ENCODE measurements at regions not wholly inside any gene's neighbourhood (a gene's known extent, or its start where the extent isn't known, plus 50 kb on each side); places are given as distances from the start of the nearest gene placed in this dataset.

- in situ Hi-C loops (cut with MboI; ENCODE audit: low pct_unique_long_range_greater_than_20kb, low sequenced_read_pairs, unreplicated experiment) = no loop called here
- TF ChIP-seq CTCF (IDR thresholded peaks at IDR 0.05; ENCODE audit: extremely low read depth, insufficient read depth, missing control alignments) = no peak
- DNase-seq (ENCODE audit: low spot score) = no peak
Measured at GRCh38 chr5:51096859-51097258, 286.4 kb upstream of the ISL1 start.

DNA sequence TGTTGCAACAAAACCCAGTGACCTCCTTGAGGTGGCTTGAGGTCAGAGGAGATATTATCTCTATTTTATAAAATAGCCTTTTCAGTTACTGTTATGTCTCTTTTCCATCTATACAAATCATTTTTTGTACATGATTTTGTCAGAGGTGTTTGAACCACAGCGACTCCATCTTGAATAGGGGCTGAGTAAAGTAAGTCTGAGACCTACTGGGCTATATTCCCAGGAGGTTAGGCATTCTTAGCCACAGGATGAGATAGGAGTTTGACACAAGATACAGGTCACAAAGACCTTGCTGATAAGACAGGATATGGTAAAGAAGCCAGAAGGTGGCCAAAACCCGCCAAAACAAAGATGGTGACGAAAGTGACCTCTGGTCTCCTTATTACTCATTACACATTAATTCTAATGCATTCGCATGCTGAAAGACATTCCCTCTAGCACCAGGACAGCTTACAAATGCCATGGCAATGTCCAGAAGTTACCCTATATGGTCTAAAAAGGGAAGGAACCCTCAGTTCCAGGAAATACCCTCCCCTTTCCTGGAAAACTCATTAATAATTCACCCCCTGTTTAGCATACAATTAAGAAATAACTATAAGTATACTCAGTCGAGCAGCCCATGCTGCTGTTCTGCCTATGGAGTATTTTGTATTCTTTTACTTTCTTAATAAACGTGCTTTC is 283.9 kb upstream of the ISL1 start:
- in situ Hi-C loops (cut with MboI; ENCODE audit: low pct_unique_long_range_greater_than_20kb, low sequenced_read_pairs, unreplicated experiment) = no loop called here
- DNase-seq (ENCODE audit: low spot score) = no peak
- no peak for TF ChIP-seq CTCF (IDR thresholded peaks at IDR 0.05; ENCODE audit: extremely low read depth, insufficient read depth, missing control alignments)

DNA sequence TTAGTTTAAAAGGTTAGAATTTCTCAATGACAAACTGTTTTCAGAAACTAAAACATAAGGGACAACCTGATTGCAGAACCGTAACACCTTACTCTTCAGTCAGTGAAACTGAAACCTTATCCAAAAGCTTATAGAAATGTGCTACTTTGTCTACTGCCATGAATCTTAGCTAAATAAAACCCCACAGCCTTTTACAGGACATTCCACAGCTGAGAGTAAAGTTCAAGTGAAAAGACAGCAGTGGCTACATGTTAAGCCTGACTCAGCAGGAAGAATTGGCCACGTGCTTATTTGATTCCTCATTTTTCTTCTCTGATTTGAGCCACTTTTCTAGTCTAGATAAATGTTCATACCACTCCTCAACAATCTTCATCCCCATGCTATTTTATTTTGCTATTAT is 278.7 kb upstream of the ISL1 start:
- DNase-seq (ENCODE audit: low spot score) = no peak

GRCh38 chr5:51109786-51110410 is 273.4 kb upstream of the ISL1 start:
- DNase-seq (ENCODE audit: low spot score) = no peak
- in situ Hi-C loops (cut with MboI; ENCODE audit: low pct_unique_long_range_greater_than_20kb, low sequenced_read_pairs, unreplicated experiment) = no loop called here
- no peak for TF ChIP-seq CTCF (IDR thresholded peaks at IDR 0.05; ENCODE audit: extremely low read depth, insufficient read depth, missing control alignments)

More for the DNA sequence above, 278.7 kb upstream of the ISL1 start:
- in situ Hi-C loops (cut with MboI; ENCODE audit: low pct_unique_long_range_greater_than_20kb, low sequenced_read_pairs, unreplicated experiment) = no loop called here
- no peak for TF ChIP-seq CTCF (IDR thresholded peaks at IDR 0.05; ENCODE audit: extremely low read depth, insufficient read depth, missing control alignments)

DNA sequence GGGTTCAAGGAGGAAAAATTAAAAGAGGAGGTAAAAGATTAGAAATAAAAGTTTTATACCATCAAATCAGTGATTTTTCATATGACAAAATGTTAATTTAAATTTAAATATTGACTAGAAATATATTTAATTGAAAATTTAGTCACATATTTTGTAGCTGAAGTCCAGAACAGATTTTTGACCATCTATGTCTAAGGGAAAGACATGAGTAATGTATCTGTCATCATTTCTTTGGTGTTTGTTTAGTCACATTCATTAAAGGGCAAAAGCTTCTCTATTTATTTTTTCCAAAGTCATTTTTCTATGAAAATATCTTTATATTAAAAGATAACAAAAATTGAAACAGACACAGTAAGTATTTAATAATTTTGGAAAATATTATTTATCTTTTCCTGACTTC is 252.0 kb upstream of the ISL1 start:
- no peak for TF ChIP-seq CTCF (IDR thresholded peaks at IDR 0.05; ENCODE audit: extremely low read depth, insufficient read depth, missing control alignments)
- no peak for DNase-seq (ENCODE audit: low spot score)
- in situ Hi-C loops (cut with MboI; ENCODE audit: low pct_unique_long_range_greater_than_20kb, low sequenced_read_pairs, unreplicated experiment) = no loop called here

DNA sequence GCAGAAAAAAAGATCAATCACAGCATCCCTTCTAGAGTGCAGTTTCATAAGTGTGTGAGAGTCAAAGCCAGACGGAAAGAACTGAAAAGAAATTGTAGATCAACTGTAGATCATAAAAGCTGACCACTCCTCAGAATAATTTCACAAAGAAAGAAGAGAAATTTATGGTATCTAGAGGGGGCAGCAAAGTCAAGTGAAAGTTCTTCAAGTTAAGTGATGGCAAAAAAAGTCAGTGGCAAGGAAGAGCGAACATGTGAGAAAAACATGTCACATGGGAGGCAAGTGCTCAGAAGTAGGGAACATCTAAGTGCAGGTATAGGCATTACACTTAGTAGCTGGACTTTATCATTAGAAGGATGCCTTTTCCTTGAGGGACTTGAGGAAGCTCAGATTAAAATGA is 245.1 kb upstream of the ISL1 start:
- in situ Hi-C loops (cut with MboI; ENCODE audit: low pct_unique_long_range_greater_than_20kb, low sequenced_read_pairs, unreplicated experiment) = no loop called here
- no peak for DNase-seq (ENCODE audit: low spot score)
- no peak for TF ChIP-seq CTCF (IDR thresholded peaks at IDR 0.05; ENCODE audit: extremely low read depth, insufficient read depth, missing control alignments)
